GM21825 (cell line): ENCODE measurements at regions not wholly inside any gene's neighbourhood (a gene's known extent, or its start where the extent isn't known, plus 50 kb on each side); places are given as distances from the start of the nearest gene placed in this dataset.
A peak's percentile ranks its signal among the peaks of the same experiment; 100 is the strongest.
"Not testable (repeated sequence)": the region's sequence is repeated elsewhere in the genome, so short reads cannot be mapped to it uniquely, and the experiment has no call there.

Source experiments
- ATAC-seq: cut with Tn5 transposase; IDR thresholded peaks from one replicate; pipeline ENCODE4 v1.9.1; 2021; ENCODE audit warnings: mild to moderate bottlenecking, moderate library complexity; ENCODE audit not compliant: unreplicated experiment

DNA sequence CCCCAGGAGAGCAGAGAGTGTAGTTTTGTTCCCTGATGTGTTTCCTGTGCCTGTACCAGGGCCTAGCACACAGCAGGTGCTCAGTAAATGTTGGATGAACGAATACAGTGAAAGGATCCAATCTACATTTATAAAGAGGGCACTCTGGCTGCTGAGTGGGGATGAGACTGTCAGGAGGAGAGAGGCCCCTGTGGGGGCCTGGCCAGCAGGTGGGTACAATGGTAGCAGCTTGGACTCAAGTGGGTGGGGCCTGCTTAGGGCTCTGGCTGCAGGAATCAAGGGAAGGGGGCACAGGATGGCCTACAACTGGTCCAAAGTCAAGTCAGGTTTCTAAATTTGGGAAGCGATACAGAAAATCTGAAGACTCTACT, 156.6 kb upstream of the GRK3 start:
- ATAC-seq: no peak

DNA sequence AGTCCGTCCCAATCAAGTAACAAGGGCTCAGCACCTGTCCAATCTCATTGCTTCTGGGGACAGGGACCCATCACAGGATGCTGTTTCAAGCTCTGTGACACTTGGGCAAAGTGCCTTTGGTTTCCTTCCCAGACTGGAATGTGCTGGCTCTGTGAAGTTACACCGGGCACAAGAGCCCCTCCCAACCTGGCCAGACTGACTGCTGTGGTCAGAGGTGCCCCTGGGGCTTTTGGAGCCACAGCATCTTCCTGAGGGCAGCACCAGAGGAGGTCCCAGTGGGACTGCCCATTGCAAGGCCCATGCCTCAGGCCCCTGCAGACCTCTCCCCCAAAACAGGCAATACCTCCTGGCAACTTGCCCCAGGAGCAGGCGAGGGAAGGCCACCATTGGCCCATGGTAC, 155.2 kb upstream of the GRK3 start:
- ATAC-seq: no peak

DNA sequence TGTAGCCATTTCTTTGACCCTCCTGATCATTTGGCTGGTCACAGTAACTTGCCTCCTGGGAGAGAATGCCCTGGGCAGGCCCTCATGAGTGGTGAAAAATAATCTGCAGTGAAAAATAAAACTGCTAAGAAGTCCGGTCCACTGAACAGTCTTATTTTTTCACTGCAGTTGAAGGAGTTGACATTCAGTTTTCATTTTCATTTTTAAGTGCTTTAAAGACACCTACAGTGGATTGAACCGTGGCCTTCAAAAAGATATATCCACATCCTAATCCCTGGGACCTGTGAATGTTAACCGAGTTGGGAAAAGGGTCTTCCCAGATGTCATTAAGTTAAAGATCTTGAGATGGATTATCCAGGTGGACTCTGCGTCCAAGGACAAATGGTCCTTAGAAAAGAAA, 153.6 kb upstream of the GRK3 start:
- ATAC-seq: no peak

DNA sequence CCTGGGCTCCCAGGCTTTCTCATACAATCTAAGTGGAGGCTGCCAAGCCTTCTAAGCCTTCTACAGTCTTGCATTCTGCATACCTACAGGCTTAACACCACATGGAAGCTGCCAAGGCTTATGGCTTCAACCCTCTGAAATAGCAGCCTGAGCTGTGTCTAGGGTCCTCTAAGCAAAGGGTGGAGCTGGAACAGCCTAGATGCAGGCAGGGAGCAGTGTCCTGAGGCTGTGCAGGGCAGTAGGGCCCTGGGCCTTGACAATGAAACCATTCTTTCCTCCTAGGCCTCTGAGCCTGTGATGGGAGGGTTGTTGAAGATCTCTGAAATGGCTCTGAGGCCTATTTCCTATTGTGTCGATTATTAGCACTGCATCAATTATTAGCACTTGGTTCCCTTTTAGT, 150.9 kb upstream of the GRK3 start:
- ATAC-seq: no peak

DNA sequence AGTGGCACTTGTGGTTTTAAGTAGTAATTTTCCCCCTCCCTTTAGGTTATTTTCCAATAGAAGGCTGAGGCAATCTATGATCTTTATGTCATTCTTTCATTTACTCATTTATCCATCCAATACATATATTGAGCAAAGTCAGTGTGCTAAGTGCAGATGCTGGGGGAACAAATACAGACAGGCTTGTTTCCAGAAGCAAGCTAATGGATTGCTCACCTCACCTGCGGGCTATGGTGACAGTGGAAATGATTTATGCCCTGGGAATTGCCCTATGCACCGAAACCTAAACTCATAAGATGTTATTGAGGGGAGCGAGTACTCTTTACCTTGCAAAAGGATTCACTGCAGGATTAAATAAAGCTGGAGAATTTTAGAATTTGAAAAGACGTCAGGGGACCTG, 148.7 kb upstream of the GRK3 start:
- ATAC-seq: not testable (repeated sequence)

DNA sequence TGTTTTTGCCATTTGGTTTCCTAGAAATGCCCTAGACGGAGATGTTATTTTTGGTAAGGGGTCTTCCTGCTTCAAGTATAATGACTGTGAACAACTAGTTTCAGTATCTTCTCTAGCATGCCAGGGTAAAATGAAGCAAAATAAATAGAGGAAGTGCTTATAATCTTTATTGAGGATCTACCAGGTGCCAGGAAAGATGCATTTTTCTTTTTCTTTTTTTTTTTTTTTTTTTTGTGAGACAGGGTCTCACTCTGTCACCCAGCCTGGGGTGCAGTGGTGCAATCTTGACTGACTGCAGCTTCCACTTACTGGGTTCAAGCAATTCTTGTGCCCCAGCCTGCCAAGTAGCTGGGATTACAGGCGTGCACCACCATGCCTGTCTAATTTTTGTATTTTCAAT, 146.6 kb upstream of the GRK3 start:
- ATAC-seq: not testable (repeated sequence)

DNA sequence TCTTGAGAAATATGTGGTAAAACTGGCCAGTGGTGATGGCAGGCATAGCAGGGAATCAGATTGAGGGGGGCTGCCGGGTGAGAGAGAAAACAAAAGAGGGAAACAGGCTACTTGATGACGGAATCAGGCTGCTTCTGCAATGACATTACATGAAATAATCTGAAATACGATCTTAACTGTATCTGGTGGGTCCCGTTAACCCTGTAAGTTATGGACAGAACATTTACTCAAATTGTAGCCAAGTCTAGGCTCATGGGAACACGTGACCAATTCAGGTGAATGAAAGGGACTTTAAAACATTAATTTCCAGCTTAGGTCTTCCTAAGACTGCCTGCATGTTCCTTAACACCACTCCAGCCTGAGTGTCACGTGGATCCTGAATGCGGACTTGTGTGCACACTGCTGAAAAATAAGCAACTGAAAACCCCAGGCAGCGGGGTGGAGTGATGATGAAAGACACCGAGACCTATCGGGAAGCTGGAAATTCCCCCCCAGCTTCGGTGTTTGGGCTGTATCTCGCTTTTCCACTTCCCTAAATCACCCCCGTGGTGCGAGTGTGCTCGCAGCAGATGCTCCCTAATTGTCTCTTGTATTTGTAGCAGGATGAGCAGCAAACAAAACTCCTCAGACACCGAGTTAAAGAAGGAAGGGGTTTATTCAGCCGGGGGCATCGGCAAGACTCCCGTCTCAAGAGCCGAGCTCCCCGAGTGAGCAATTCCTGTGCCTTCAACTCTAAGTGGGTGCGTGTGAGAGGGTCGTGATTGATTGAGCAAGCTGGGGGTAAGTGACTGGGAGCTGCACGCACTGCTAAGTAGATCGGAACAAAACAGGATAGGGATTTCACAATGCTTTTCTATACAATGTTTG, 145.0 kb upstream of the GRK3 start:
- no peak for ATAC-seq

DNA sequence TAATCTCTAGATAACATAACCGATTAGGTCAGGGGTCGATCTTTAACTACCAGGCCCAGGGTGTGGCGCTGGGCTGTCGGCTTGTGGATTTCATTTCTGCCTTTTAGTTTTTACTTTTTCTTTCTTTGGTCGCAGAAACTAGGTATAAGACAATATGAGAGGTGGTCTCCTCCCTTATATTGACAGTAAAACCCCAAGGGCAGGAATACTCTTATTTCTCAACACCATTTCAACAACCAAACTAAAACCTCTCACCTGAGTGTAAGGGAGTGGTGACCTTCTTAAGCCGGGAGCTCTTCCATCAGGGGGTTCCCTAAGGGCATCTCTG, 144.4 kb upstream of the GRK3 start:
- ATAC-seq: not testable (repeated sequence)

DNA sequence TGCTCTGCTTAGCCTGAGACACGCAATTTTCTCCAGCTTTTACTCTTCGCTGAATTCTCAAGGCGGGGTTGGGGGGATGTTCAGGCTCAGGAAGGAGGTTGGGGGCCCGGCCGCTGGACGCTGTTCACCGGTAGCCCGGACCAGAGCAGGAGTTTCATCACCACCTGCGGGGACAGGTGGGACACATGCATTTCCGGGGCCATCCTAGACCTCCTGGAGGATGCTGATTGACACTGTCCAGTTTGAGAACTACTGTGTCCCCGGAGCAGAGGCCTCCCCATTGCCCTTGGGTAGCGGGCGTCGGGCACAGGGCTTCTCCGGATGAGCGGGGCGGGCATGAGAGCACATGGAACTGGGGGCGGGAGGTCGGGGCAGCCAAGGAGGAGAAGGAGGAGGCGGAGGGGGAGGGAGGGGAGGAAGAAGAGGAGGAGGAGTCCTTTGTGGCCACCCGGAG, 144.0 kb upstream of the GRK3 start:
- ATAC-seq: no peak

DNA sequence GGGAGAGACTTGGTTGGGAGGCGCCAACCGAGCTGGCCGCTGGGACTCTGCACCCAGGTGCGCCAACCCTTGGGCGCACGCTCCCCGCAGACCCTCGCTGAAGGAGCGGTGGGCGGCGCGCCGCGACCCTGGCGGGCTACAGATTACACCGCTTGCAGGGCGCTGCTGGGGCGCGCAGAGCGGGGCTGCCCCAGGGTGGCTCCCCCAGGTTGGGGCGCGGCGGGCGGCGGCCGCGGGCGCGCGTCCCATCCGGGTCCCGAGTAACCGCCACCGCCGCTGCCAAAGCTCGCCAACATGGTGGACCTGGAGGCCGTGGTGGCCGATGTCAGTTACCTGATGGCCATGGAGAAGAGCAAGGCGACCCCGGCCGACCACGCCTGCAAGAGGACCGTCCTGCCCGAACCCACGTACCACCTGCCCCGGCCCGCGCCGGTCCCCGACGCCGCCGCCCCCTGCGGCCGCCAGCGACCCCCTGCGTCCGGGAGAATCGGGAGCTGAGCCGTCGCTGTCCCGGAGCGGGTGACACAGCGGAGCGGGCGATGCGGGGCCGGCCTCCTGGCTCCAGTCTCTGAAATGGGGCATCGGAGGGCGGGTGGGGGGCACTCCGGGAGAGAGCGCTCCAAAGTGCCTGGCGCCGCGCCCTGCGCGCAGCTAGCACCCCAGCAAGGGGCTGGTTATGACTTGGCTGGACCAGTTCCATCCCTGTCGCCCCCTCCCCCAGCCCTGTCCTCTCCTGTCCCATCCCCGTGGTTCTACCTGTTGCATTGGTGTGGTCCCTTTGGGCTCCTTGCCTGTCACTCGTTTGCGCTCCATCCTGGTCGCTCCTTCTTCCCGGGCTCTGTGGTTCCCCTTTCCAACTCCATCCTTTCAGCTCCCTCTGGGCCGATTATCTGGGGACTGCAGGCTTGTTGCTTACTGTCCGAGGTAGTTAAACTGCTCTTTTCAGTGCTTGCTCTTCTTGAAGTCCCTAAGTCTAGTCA, 143.3 kb upstream of the GRK3 start:
- no peak for ATAC-seq

DNA sequence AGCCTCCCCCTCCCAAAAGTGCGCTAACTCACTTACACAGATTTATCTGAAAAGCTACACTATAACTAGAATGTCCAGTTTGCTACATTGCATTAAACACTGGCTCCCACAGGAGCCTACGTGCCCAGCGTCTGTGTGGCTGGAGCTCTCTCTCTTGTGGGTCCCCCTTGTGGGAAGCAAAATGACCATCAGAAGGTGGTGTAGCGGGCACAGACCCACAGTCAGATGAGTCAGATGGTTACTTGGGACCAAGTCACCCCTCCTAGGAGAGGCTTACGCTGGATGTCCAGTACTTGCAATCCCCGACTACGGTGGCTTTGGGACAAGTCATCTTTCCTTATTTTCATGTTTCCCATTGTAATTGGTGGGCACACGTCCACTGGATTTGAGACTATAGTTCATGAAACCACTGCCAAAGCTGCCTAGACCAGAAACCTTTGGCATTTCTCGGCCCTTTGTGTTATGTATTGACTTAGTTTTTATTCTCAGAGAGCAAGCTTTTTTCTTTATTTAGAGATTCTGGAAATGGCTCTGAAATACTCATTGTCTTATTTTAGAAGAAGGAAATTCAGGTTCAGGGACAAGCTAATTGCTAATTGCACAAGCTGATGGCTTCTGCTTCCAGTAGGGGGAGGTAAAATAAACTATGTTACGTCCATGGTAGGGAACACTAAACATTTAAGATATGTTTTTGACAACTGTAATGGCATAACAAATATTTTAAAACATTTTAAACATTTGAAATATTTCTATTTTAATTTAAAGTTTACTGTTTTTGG, 137.8 kb upstream of the GRK3 start:
- ATAC-seq: not testable (repeated sequence)

DNA sequence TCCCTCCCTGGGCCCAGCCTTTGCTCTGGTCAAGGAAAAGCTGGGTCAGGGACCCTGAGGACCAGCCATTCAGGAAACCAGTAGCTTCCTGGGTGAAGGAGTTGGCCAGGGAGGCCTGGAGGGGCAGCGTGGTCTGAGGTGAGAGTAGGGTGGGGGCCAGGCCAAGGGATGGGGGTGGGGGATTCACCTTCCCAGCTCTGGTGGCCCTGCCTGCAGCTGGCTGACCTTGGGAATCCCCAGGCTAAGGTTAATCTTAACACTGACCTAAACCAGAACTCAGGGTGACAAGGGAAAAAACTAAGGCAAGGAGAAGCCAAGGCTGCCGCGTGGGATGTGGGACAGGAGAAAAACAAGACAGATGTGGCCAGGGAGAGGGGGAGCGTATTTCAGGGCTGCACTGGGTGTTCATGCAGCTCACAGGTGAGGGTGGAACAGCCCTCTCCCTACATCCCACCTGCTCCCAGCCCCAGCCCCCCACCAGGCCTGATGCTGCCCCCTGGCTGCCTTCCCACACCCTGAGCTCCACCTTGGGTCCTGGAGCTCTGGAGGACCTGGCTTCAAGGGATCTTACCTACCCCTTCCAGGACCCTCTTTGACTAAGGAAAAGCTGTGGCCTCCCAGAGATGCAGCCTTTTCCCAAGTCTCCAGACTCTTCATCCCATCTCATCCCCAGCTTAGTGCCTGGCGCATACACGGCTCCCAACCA, 132.7 kb upstream of the GRK3 start:
- not testable (repeated sequence) for ATAC-seq

DNA sequence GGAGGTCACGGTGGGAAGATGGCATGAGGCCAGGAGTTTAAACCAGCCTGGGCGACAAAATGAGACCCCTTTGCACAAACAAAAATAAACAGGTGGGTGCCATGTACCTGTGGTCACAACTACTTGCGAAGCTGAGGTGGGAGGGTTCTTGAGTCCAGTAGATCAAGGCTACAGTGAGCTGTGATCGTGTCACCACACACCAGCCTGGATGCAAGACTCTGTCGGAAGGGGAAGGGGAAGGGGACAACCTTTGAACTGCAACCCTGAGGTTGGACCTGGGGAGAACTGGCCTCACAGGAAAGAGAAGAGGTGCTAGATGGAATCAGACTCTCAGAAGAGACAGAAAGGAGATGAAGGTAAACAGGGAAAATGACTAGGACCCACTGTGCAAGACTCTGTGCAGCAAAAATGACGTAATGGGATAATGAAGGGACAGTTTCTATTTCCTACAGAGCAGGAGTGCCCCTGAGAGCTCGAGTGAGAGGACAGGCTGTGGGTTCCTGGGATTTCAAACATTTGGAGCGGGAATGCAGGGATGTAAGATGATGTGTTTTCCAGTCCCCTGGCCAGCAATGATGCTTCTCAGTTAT, 131.0 kb upstream of the GRK3 start:
- not testable (repeated sequence) for ATAC-seq

DNA sequence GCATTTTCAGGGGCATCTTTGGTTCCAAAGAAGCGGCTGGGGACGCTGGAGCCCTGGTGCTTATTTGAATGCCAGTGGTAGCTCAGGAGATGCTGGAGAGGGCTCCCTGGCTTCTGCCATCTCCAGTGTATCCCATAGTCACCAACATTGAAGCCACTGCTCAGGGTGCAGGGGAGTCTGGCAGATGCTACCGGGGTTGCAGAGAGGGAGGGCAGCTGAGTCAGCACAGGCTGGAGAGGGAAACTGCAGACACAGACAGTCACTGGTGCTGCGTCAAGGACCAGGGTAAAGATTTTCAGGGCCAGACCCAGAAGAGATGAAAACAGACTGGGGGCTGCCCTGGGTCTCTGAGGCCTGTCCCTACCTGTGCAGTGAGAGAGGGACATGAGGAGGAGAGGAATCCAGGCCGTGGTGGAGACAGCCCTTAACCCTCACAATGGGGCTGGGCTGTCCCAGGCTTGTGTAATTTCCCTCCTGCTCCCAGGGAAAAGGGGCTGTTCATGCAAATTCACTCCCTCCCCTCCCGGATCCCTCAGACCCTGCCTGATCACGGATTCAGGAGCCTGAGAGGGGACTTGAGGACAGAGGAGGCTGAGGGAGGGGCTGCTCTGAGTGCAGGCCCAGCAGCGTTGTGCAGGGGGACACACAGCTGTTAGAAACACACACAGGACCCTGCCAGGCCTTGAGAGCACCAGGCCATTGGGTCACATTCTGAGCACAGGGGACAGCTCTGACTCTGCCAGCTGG, 126.9 kb upstream of the GRK3 start:
- no peak for ATAC-seq

DNA sequence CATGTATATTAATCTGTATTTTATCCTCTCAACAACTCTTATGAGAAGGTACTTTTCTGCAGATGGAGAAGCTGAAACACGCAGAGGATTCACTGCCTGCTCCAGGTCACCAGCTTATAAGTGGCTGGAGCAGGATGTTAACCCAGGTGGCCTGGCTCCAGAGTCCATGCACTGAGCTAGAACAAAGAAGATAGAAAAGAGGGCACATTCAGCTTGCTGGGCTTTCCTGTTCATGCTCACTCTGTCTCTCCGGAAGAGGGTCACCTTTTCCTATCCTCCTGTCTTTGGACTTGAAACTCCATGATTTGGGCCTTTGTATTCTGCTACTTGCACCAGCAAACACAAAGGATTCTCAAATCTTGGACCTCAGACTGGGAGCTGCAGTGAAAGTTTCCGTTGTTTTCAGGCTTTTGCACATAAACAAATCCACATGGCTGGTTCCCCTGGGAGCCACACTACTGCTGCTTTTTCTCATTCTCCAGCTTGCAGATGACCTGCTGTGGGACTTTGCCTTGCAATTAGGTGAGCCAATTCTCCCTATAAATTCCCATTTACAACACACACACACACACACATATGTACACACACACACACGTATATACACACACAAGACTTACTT, 117.3 kb upstream of the GRK3 start:
- peak; percentile 8 for ATAC-seq

DNA sequence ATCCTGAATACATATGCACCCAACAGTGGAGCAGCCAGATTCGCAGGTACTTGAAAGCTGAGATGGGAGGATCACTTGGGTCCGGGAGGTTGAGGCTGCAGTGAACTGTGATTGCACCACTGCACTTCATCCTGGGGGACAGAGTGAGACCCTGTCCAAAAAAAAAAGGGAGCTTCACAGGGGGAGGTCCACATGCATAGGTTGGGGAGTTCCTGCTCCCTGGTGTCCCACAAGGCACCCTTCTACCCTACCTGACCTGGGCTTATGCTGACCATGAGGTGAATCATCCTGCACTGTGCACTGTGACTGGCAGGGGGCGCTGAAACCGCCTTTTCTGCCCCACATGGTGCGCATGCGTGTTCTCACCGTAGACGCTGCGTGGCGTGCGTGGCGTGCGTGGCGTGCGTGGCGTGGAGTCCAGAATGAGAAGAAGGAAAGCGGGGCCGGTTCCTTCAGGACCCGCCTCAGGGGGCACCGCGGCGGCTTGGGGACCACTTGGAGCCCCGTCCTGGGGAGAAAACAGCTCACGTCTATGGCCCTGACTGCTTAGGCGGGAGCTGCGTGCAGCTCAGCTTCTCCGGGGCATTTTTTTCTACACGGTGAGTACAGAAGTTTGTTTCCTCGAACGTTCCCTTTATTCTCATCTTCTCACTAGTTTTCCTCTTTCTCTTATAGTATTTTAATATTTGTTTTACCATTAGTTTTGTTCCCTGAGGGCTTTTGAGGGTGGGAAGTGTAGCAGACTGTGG, 116.6 kb upstream of the GRK3 start:
- ATAC-seq: peak; percentile 76

DNA sequence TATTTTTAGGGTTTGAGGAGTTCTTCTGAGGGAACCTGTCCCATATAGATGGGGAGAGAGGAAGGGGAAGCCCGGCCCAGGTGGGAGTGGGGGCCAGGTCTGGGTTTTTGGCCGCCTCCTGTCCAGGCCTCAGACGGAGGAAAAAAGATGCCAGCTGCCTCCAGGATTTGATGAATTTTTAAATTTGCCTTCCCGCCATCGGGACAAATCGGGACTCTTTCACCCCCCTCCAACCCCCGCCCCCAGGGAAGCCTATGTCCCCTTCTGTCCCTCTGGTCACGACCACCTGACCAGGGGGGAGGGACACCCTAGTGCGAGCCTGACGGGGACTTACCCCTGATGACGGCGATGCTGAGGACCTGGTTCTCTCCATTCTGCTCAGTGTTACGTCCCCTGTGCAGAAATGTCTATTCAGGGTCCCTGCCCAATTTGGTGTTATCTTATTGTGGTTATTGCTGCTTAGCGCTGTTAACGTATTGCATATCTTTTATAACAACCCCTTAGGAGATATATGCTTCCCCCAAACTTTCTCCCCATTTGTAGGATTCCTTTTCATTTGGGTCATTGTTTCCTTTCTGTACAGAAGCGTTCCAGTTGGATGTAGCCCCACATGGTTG, 115.9 kb upstream of the GRK3 start:
- ATAC-seq: peak; percentile 6

DNA sequence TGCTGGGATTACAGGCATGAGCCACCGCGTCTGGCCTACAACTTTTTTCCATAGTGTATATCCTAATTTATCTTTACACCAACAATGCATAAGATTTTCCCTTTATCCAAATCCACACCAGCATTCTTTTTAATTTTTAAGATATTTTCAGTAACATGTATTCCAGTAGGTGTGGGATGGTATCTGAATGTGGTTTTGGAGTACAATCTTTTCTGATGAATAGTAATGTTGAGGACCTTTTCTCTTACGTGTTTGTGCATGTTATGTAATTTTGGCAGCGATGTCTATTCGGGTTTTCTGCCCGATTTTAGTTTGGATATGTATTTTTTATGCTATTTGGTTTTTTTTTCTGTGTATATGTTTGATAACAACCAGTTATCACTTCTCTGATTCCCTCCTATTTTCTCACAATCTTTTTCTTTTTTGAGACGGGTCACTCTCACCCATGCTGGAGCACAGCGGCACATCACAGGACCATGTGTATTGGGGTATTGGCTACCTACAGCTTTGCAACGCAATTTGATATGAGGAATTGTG, 114.6 kb upstream of the GRK3 start:
- no peak for ATAC-seq
